ENCODE measurements at regions not wholly inside any gene's neighbourhood (a gene's known extent, or its start where the extent isn't known, plus 50 kb on each side); places are given as distances from the start of the nearest gene placed in this dataset.

- Histone ChIP-seq H3K36me3 (no peaks in the 10 kb centered on the region), H3K4me1 (peaks cover 0 to 5% (median 0%) of the 10 kb centered on the region in 4 donors), H3K27me3 (no peaks in the 10 kb centered on the region), H3K4me3 (no peak overlapping the region), H3K27ac (no peak overlapping the region), H3K9me3 (no peaks in the 10 kb centered on the region)
- no peak for TF ChIP-seq POLR2A (IDR thresholded peaks at IDR 0.05)
- no peak for TF ChIP-seq CTCF (IDR thresholded peaks at IDR 0.05)
- WGBS, 5 donors, result 80 to 95% (median 85%) methylated on average over 1 of the region's 1 CpG
- DNase-seq, result peak in 1 of 2 donors; percentile 24
- intact Hi-C loops (cut with DNase I; ENCODE audit: low total_unique reads), result no loop called here
These were observed 969.5 kb downstream of the PCDH18 start for GRCh38 chr4:136562834-136563233.

- WGBS, 5 donors, result 27 to 47% (median 36%) methylated on average over 4 of the region's 4 CpGs
- Histone ChIP-seq H3K27me3 (no peaks in the 10 kb centered on the region), H3K4me1 (peaks cover 0 to 5% (median 0%) of the 10 kb centered on the region in 4 donors), H3K36me3 (no peaks in the 10 kb centered on the region), H3K9me3 (no peaks in the 10 kb centered on the region), H3K4me3 (no peak overlapping the region), H3K27ac (no peak overlapping the region)
- intact Hi-C loops (cut with DNase I; ENCODE audit: low total_unique reads), result no loop called here
- DNase-seq, result peak in 1 of 2 donors; percentile 3
- no peak for TF ChIP-seq EP300 (IDR thresholded peaks at IDR 0.05)
- TF ChIP-seq POLR2A (IDR thresholded peaks at IDR 0.05), result no peak
- no peak for TF ChIP-seq CTCF (IDR thresholded peaks at IDR 0.05)
- TF ChIP-seq POLR2AphosphoS5 (IDR thresholded peaks at IDR 0.05), result no peak
These were observed 973.3 kb downstream of the PCDH18 start for GRCh38 chr4:136558940-136559494.

- Histone ChIP-seq H3K9me3 (no peaks in the 10 kb centered on the region), H3K27me3 (no peaks in the 10 kb centered on the region), H3K27ac (no peak overlapping the region), H3K4me3 (no peak overlapping the region), H3K4me1 (peaks cover 0 to 5% (median 0%) of the 10 kb centered on the region in 4 donors), H3K36me3 (no peaks in the 10 kb centered on the region)
- 69 to 82% (median 76%) methylated on average over 4 of the region's 4 CpGs for WGBS, 5 donors
- no peak for DNase-seq
- TF ChIP-seq POLR2A (IDR thresholded peaks at IDR 0.05) (no peak), EP300 (IDR thresholded peaks at IDR 0.05) (no peak), POLR2AphosphoS5 (IDR thresholded peaks at IDR 0.05) (no peak), CTCF (IDR thresholded peaks at IDR 0.05) (no peak)
- intact Hi-C loops (cut with DNase I; ENCODE audit: low total_unique reads), result no loop called here
These were observed 974.9 kb downstream of the PCDH18 start for GRCh38 chr4:136557396-136557795.

GRCh38 chr4:136554033-136554432 lies 978.3 kb downstream of the PCDH18 start:
- Histone ChIP-seq H3K4me3 (no peak overlapping the region), H3K27me3 (no peaks in the 10 kb centered on the region), H3K9me3 (no peaks in the 10 kb centered on the region), H3K36me3 (no peaks in the 10 kb centered on the region), H3K27ac (no peak overlapping the region), H3K4me1 (peaks cover 0 to 1% (median 0%) of the 10 kb centered on the region in 4 donors)
- TF ChIP-seq EP300 (IDR thresholded peaks at IDR 0.05), result no peak
- no peak for TF ChIP-seq POLR2AphosphoS5 (IDR thresholded peaks at IDR 0.05)
- TF ChIP-seq POLR2A (IDR thresholded peaks at IDR 0.05), result no peak
- no peak for TF ChIP-seq CTCF (IDR thresholded peaks at IDR 0.05)
- intact Hi-C loops (cut with DNase I; ENCODE audit: low total_unique reads), result no loop called here
- no peak for DNase-seq

Measured in stomach (tissue), 8 donors.